Smooth muscle cell (in vitro differentiated cells): ENCODE measurements at regions not wholly inside any gene's neighbourhood (a gene's known extent, or its start where the extent isn't known, plus 50 kb on each side); places are given as distances from the start of the nearest gene placed in this dataset.
A peak's percentile ranks its signal among the peaks of the same experiment; 100 is the strongest.

Experiments used
- DNase-seq: peaks from one replicate; lab custom pipeline; 2025; ENCODE audit not compliant: unreplicated experiment; lab: John Stamatoyannopoulos, UW
- H2AFZ ChIP-seq: fragments of 200-600 bp; sonication (generic); 2 replicates; pipeline ENCODE4 v1.6.0; 2016; ENCODE audit warnings: antibody characterized with exemption, low read depth, mild to moderate bottlenecking
- H3F3A ChIP-seq: fragments of 200-600 bp; sonication (generic); 2 replicates; pipeline ENCODE4 v1.6.0; 2017; ENCODE audit warnings: antibody characterized with exemption, low read depth
- H3K27ac ChIP-seq: fragments of 200-600 bp; sonication (generic); 2 replicates; pipeline ENCODE4 v1.5.1; 2016; ENCODE audit warnings: low read depth, mild to moderate bottlenecking
- H3K27me3 ChIP-seq: fragments of 200-600 bp; sonication (generic); 2 replicates; pipeline ENCODE4 v1.6.1; 2016; ENCODE audit warnings: low read depth, mild to moderate bottlenecking
- H3K36me3 ChIP-seq: fragments of 200-600 bp; sonication (generic); 2 replicates; pipeline ENCODE4 v1.5.1; 2016; ENCODE audit warnings: low read depth
- H3K4me1 ChIP-seq: fragments of 200-600 bp; sonication (generic); 2 replicates; pipeline ENCODE4 v1.5.1; 2016; ENCODE audit warnings: low read depth
- H3K4me2 ChIP-seq: fragments of 200-600 bp; sonication (generic); 2 replicates; pipeline ENCODE4 v1.6.0; 2016; ENCODE audit warnings: mild to moderate bottlenecking
- H3K4me3 ChIP-seq: fragments of 200-600 bp; sonication (generic); 2 replicates; pipeline ENCODE4 v1.5.1; 2016; ENCODE audit warnings: mild to moderate bottlenecking
- H3K79me2 ChIP-seq: fragments of 200-600 bp; sonication (generic); 2 replicates; pipeline ENCODE4 v1.6.0; 2016; ENCODE audit warnings: low read depth, mild to moderate bottlenecking
- H3K9ac ChIP-seq: fragments of 200-600 bp; sonication (generic); 2 replicates; pipeline ENCODE4 v1.6.0; 2016; ENCODE audit warnings: low read depth
- H3K9me3 ChIP-seq: fragments of 200-600 bp; sonication (generic); replicated peaks from 2 replicates; pipeline ENCODE4 v1.5.1; 2016; ENCODE audit warnings: low read depth
- H4K20me1 ChIP-seq: fragments of 200-600 bp; sonication (generic); 2 replicates; pipeline ENCODE4 v1.6.0; 2016; ENCODE audit warnings: low read depth
- CTCF ChIP-seq: fragments of 200-600 bp; sonication (generic); IDR thresholded peaks from 2 replicates; pipeline ENCODE4 v1.5.1; 2017; ENCODE audit warnings: borderline replicate concordance, mild to moderate bottlenecking, antibody characterized with exemption; ENCODE audit not compliant: insufficient read depth, poor library complexity, severe bottlenecking
- WGBS: methylation state at CpG from one replicate; pipeline ENCODE4 v1.1.7; 2016; ENCODE audit warnings: low lambda C conversion rate; 5-methylcytosine and 5-hydroxymethylcytosine counted together

- Histone ChIP-seq H2AFZ (peak overlapping the region; percentile 17), H3K4me3 (no peak overlapping the region)
Measured at GRCh38 chr4:156685308-156685707, 286.3 kb downstream of the PDGFC start.

DNA sequence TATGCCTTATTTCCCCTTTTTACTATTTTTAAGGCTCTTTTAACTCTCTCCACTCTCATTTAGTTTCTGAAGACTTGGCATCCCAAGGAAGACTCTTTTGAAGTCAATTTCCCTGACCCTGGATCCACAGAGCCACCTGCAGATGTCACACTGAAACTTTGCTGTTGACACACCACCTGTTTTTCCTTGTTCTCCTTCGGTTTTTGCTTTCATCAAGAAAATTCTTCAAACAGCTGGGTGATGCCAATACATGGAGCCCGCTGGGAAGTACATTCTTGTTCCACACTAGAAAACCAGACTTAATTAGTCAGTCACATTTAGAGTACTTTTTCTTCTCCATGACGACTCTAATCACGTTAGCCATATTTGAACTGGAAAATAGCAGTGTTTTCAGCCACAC is 293.9 kb downstream of the PDGFC start:
- H3K9ac ChIP-seq = no peak overlapping the region
- no peak for DNase-seq

More at GRCh38 chr4:156685308-156685707, 286.3 kb downstream of the PDGFC start:
- Histone ChIP-seq H3F3A (no peaks in the 10 kb centered on the region), H3K36me3 (no peaks in the 10 kb centered on the region), H4K20me1 (no peaks in the 10 kb centered on the region), H3K9me3 (no peaks in the 10 kb centered on the region), H3K27me3 (no peaks in the 10 kb centered on the region), H3K9ac (no peak overlapping the region), H3K4me1 (no peaks in the 10 kb centered on the region), H3K4me2 (peak overlapping the region; percentile 62), H3K27ac (peak overlapping the region; percentile 65), H3K79me2 (no peaks in the 10 kb centered on the region)
- 65% methylated on average over 3 of the region's 3 CpGs for WGBS
- TF ChIP-seq CTCF = no peak
- DNase-seq = no peak

DNA sequence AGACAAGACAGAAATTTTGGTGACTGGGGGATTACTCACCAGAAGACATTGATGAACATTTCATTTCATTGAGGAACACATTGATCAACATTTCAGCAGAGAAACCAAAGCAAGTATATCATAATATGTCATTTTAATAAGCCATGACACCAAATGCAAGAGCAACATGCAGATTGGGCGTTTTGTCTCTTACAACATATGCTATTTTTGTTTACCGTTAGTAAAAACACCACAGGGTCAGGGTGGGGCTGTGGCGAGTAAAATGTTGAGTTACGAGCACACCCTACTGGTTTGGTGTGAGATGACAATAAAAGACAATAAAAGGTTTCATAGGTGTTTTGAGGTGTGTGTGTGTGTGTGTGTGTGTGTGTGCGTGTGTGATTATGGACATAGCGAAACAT is 294.5 kb downstream of the PDGFC start:
- no peaks in the 10 kb centered on the region for H3F3A ChIP-seq
- H3K4me2 ChIP-seq = peak overlapping the region; percentile 78
- peak overlapping the region; percentile 3 for H3K9ac ChIP-seq
- no peaks in the 10 kb centered on the region for H3K79me2 ChIP-seq
- no peak overlapping the region for H3K4me3 ChIP-seq
- WGBS = 11% methylated on average over 6 of the region's 6 CpGs
- peaks cover 19% of the 10 kb centered on the region for H3K4me1 ChIP-seq
- peak overlapping the region; percentile 54 for H3K27ac ChIP-seq
- H3K36me3 ChIP-seq = no peaks in the 10 kb centered on the region
- peak overlapping the region; percentile 49 for H2AFZ ChIP-seq
- H4K20me1 ChIP-seq = no peaks in the 10 kb centered on the region
- no peaks in the 10 kb centered on the region for H3K9me3 ChIP-seq
- H3K27me3 ChIP-seq = no peaks in the 10 kb centered on the region
- peak; percentile 60 for TF ChIP-seq CTCF
- DNase-seq = no peak

More for the DNA sequence above, 293.9 kb downstream of the PDGFC start:
- H3K27me3 ChIP-seq = no peaks in the 10 kb centered on the region
- H3K4me3 ChIP-seq = no peak overlapping the region
- H3K4me2 ChIP-seq = peak overlapping the region; percentile 78
- H3K4me1 ChIP-seq = peaks cover 14% of the 10 kb centered on the region
- H3K36me3 ChIP-seq = no peaks in the 10 kb centered on the region
- H3K27ac ChIP-seq = no peak overlapping the region
- H3F3A ChIP-seq = no peaks in the 10 kb centered on the region
- H2AFZ ChIP-seq = no peak overlapping the region
- TF ChIP-seq CTCF = no peak
- 73% methylated on average over 4 of the region's 4 CpGs for WGBS
- no peaks in the 10 kb centered on the region for H4K20me1 ChIP-seq
- H3K79me2 ChIP-seq = no peaks in the 10 kb centered on the region
- H3K9me3 ChIP-seq = no peaks in the 10 kb centered on the region

DNA sequence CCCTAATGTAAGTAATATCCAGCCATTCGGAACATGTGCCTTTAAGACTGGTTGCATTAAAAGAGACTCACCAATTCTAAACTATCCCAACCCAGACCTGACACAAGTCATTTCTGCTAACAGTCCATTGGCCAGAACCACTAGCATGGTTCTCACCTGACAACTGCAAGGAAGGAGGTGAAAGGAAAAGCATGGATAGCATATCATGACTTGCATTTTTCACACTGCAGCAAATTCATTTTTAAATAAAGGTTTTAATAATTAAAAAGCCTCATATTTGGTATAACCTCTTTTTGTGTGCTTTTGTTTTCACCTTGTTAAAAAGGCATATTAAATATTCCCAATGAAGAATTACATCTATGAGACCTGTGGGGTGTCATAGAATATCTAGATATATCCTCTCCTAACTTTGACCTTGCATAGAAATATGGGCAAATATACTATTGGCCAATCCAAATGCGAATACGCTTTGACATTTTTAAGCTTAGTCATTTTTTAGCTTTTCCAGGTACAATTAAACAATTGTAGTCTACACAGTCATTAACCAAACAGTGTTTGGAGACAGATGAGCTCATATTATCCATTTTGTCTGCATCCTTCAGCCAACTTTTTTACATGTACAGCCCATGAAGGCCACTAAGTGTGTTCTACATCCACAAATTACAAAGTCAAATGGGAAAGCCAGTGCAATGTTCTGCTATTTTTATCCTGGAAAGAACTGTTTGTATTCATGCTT is 295.3 kb downstream of the PDGFC start:
- Histone ChIP-seq H3K79me2 (no peaks in the 10 kb centered on the region), H2AFZ (peak overlapping the region; percentile 49), H3K27me3 (no peaks in the 10 kb centered on the region), H3K9me3 (no peaks in the 10 kb centered on the region), H4K20me1 (no peaks in the 10 kb centered on the region), H3K9ac (peak overlapping the region; percentile 3), H3K4me1 (peaks cover 22% of the 10 kb centered on the region), H3F3A (peaks cover 3% of the 10 kb centered on the region), H3K27ac (peak overlapping the region; percentile 54), H3K4me3 (no peak overlapping the region), H3K36me3 (no peaks in the 10 kb centered on the region), H3K4me2 (peak overlapping the region; percentile 78)
- no peak for TF ChIP-seq CTCF
- DNase-seq = no peak
- 95% methylated on average over 3 of the region's 3 CpGs for WGBS
